Parathyroid adenoma (tissue), 2 donors: ENCODE measurements at regions not wholly inside any gene's neighbourhood (a gene's known extent, or its start where the extent isn't known, plus 50 kb on each side); places are given as distances from the start of the nearest gene placed in this dataset.

Experiments
- H2AFZ ChIP-seq: fragments of 300-600 bp; sonication (generic); one replicate; pipeline ENCODE4 v1.7.0; 2017; ENCODE audit warnings: antibody characterized with exemption, mild to moderate bottlenecking
- H3K27ac ChIP-seq: fragments of 300-600 bp; sonication (generic); one replicate; pipeline ENCODE4 v1.7.0; 2017
- H3K27me3 ChIP-seq: fragments of 300-600 bp; sonication (generic); one replicate; pipeline ENCODE4 v1.7.0; 2017; ENCODE audit warnings: low read length; ENCODE audit not compliant: control insufficient read depth, insufficient read depth
- H3K36me3 ChIP-seq: fragments of 300-600 bp; sonication (generic); one replicate; pipeline ENCODE4 v1.7.0; 2017; ENCODE audit warnings: low read length; ENCODE audit not compliant: control insufficient read depth, insufficient read depth
- H3K4me1 ChIP-seq: fragments of 300-600 bp; sonication (generic); one replicate; pipeline ENCODE4 v1.7.0; 2017; ENCODE audit warnings: control low read depth
- H3K4me2 ChIP-seq: fragments of 300-600 bp; sonication (generic); one replicate; pipeline ENCODE4 v1.7.0; 2017; ENCODE audit warnings: low read length
- H3K4me3 ChIP-seq: fragments of 300-600 bp; sonication (generic); one replicate; pipeline ENCODE4 v1.7.0; 2017; ENCODE audit warnings: low read depth, low read length
- H3K79me2 ChIP-seq: fragments of 300-600 bp; sonication (generic); one replicate; pipeline ENCODE4 v1.7.0; 2017; ENCODE audit warnings: control low read depth
- H3K9ac ChIP-seq: fragments of 300-600 bp; sonication (generic); one replicate; pipeline ENCODE4 v1.7.0; 2017; ENCODE audit warnings: mild to moderate bottlenecking
- H3K9me3 ChIP-seq: fragments of 300-600 bp; sonication (generic); one replicate; pipeline ENCODE4 v1.7.0; 2017; ENCODE audit warnings: low read length; ENCODE audit not compliant: control insufficient read depth
- TF ChIP-seq, protein P1 (sequence below): fragments of 300-600 bp; sonication (generic); IDR thresholded peaks from one replicate; pipeline ENCODE4 v1.7.0; 2017; ENCODE audit warnings: antibody characterized with exemption, mild to moderate bottlenecking
- donor health status: primary hyperparathyroidism.

DNA sequence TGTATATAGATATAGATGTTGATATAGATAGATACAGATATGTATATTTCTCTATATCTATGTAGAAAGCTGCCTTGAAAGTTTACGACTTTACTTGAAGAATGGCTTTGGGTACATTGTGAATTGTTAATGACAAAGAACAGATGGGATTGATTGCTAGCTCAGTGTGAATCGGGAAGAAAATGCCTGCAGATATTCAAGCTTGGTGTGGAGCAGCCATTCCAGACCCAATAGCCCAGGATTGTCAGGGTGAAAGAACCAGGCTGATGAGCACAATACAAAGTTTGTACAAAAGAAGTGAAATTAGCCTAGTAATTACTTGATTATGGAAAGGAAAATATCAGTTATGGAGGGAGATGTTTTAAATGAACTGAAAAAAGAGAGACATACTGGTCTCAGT is 946.2 kb downstream of the STPG2 start:
- H3K36me3 ChIP-seq, result no peaks in the 10 kb centered on the region
- H3K4me2 ChIP-seq, result no peak overlapping the region
- H3K9me3 ChIP-seq, result no peaks in the 10 kb centered on the region
- no peak overlapping the region for H3K4me3 ChIP-seq
- no peak overlapping the region for H3K27ac ChIP-seq
- H3K27me3 ChIP-seq, result no peaks in the 10 kb centered on the region
- H2AFZ ChIP-seq, result no peak overlapping the region
- H3K79me2 ChIP-seq, result no peaks in the 10 kb centered on the region
- no peaks in the 10 kb centered on the region for H3K4me1 ChIP-seq
- no peak overlapping the region for H3K9ac ChIP-seq
- TF ChIP-seq, protein P1, sequence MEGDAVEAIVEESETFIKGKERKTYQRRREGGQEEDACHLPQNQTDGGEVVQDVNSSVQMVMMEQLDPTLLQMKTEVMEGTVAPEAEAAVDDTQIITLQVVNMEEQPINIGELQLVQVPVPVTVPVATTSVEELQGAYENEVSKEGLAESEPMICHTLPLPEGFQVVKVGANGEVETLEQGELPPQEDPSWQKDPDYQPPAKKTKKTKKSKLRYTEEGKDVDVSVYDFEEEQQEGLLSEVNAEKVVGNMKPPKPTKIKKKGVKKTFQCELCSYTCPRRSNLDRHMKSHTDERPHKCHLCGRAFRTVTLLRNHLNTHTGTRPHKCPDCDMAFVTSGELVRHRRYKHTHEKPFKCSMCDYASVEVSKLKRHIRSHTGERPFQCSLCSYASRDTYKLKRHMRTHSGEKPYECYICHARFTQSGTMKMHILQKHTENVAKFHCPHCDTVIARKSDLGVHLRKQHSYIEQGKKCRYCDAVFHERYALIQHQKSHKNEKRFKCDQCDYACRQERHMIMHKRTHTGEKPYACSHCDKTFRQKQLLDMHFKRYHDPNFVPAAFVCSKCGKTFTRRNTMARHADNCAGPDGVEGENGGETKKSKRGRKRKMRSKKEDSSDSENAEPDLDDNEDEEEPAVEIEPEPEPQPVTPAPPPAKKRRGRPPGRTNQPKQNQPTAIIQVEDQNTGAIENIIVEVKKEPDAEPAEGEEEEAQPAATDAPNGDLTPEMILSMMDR, result no peak

DNA sequence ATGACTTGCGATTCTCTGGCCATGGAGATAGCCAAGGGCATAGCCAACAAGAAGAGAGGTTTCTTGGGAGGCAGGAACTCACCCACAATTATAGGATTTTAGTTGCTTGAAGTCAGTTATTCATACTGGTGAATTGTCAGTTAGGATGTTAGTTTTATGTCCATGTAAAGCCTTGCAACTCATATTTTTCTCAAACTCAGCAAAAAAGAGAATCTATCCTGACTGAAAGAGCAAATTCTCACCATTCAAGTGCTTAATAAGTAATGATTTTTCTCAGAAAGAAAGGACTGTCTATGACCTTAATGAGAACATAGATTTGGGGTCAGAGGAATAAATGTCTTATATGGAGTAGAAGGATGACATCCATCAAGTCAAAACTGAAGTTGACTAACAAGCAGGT is 934.5 kb downstream of the STPG2 start:
- Histone ChIP-seq H3K27ac (no peak overlapping the region), H3K79me2 (no peaks in the 10 kb centered on the region), H2AFZ (no peak overlapping the region), H3K4me1 (no peaks in the 10 kb centered on the region), H3K4me2 (no peak overlapping the region), H3K9me3 (no peaks in the 10 kb centered on the region), H3K9ac (no peak overlapping the region), H3K4me3 (no peak overlapping the region), H3K36me3 (no peaks in the 10 kb centered on the region), H3K27me3 (no peaks in the 10 kb centered on the region)
- TF ChIP-seq, protein P1, result no peak

DNA sequence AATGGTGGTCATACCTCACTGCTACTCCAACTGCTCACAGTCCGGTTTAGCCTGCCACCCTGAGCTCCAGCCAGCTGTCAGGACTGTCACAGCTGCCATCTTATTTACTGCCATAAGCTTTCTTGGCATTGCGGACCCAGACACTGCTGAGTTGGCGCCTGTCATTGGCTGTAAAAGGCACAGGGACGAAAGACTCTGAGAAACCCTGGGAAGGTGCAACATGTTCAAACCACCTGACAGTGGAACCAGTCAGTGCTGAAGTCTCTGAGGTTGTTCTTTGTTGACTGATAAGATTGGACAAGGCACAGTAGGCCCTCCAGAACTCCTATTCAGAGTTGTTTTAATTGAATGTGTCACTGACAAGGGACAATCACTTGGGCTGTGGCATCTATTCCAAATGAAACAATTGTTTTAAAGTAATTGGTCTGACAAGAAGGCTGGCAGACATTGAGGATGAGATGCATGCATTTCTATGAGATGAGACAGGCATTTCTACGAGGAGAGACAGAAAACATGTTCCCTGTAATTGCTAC is 927.8 kb downstream of the STPG2 start:
- no peak overlapping the region for H3K27ac ChIP-seq
- no peaks in the 10 kb centered on the region for H3K27me3 ChIP-seq
- no peaks in the 10 kb centered on the region for H3K79me2 ChIP-seq
- H3K4me2 ChIP-seq, result no peak overlapping the region
- TF ChIP-seq, protein P1, result no peak
- no peaks in the 10 kb centered on the region for H3K36me3 ChIP-seq
- H3K4me3 ChIP-seq, result no peak overlapping the region
- H3K4me1 ChIP-seq, result no peaks in the 10 kb centered on the region
- no peak overlapping the region for H2AFZ ChIP-seq
- no peaks in the 10 kb centered on the region for H3K9me3 ChIP-seq
- no peak overlapping the region for H3K9ac ChIP-seq

DNA sequence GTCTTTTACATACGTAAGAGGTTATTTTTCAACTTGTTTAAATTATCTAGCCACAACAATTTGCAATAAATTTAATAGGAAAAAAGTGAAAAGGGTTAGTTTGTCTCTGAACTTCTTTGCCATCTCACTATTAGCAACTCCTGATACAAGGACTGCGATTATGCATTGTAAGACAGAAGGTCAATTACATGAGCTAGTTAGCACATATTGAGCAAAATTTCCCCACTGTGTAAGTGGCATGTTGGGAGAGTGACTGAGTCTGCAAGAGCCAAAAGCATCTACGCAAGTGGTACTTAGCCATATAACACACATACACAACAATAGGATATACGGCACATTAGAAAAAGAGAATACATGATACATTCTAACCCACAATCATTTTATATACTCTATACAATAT is 927.2 kb downstream of the STPG2 start:
- Histone ChIP-seq H3K4me2 (no peak overlapping the region), H3K79me2 (no peaks in the 10 kb centered on the region), H3K4me1 (no peaks in the 10 kb centered on the region), H3K27ac (no peak overlapping the region), H3K9me3 (no peaks in the 10 kb centered on the region), H2AFZ (no peak overlapping the region), H3K4me3 (no peak overlapping the region), H3K36me3 (no peaks in the 10 kb centered on the region), H3K27me3 (no peaks in the 10 kb centered on the region), H3K9ac (no peak overlapping the region)
- TF ChIP-seq, protein P1, result no peak

DNA sequence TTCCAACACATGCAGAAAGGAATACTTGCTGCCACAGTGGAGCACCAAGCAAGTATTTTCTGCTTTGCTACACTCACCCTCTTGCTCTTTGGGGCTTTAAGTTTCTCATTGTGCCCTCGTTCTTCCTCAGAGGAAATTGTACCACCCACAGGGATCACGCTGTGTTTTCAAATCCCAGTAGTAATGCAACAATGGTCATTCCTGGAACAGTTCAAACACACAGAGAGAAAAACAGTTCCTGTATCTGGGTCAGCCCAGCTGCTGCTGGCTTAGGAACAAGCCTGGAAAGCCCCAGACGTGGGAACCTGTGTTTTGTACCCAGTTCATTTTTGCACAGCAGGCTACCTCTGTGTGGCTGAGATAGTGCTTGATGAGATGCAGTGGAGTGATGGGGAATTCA is 907.8 kb downstream of the STPG2 start:
- Histone ChIP-seq H3K9me3 (no peaks in the 10 kb centered on the region), H3K4me2 (no peak overlapping the region), H3K4me1 (no peaks in the 10 kb centered on the region), H2AFZ (no peak overlapping the region), H3K9ac (no peak overlapping the region), H3K27me3 (no peaks in the 10 kb centered on the region), H3K79me2 (no peaks in the 10 kb centered on the region), H3K27ac (no peak overlapping the region), H3K36me3 (no peaks in the 10 kb centered on the region), H3K4me3 (no peak overlapping the region)
- TF ChIP-seq, protein P1, result no peak
